Mesenchymal stem cell (in vitro differentiated cells and primary cell): ENCODE measurements at regions not wholly inside any gene's neighbourhood (a gene's known extent, or its start where the extent isn't known, plus 50 kb on each side); places are given as distances from the start of the nearest gene placed in this dataset.

Experiments used
- DNase-seq: peaks from one replicate; pipeline ENCODE4 v3.0.0-alpha.2; 2013
- H2AFZ ChIP-seq: one replicate; pipeline ENCODE4 v1.6.1; 2013; ENCODE audit warnings: low read depth, mild to moderate bottlenecking, control low read depth, inconsistent platforms, low read length, moderate library complexity
- H2AK5ac ChIP-seq: 2 replicates; pipeline ENCODE4 v1.6.1; 2013; ENCODE audit warnings: low read length, moderate library complexity, mild to moderate bottlenecking, inconsistent platforms; ENCODE audit not compliant: severe bottlenecking
- H2BK120ac ChIP-seq: one replicate; pipeline ENCODE4 v1.6.1; 2013; ENCODE audit warnings: low read depth, mild to moderate bottlenecking, inconsistent platforms, low read length, moderate library complexity
- H2BK12ac ChIP-seq, 2 experiments: one replicate each; pipeline ENCODE4 v1.6.1; 2013; ENCODE audit warnings: inconsistent platforms in 2 of 2, low read length in 2 of 2, mild to moderate bottlenecking in 2 of 2, moderate library complexity in 2 of 2, control low read depth in 1 of 2
- H2BK15ac ChIP-seq: one replicate; pipeline ENCODE4 v1.6.1; 2013; ENCODE audit warnings: mild to moderate bottlenecking, low read depth, inconsistent platforms; ENCODE audit not compliant: poor library complexity, severe bottlenecking
- H2BK5ac ChIP-seq: 2 replicates; pipeline ENCODE4 v1.6.1; 2013; ENCODE audit warnings: low read depth, mild to moderate bottlenecking, low read length, control low read depth, inconsistent platforms; ENCODE audit not compliant: poor library complexity, severe bottlenecking
- H3K14ac ChIP-seq, 2 experiments: one replicate each; pipeline ENCODE4 v1.6.1; 2013; ENCODE audit warnings: inconsistent platforms in 2 of 2, low read length in 2 of 2, control low read depth in 1 of 2, mild to moderate bottlenecking in 1 of 2, moderate library complexity in 1 of 2
- H3K18ac ChIP-seq, 2 experiments: one replicate each; pipeline ENCODE4 v1.6.1; 2013; ENCODE audit warnings: inconsistent platforms in 2 of 2, low read length in 2 of 2, control low read depth in 1 of 2, low read depth in 1 of 2, mild to moderate bottlenecking in 1 of 2
- H3K23ac ChIP-seq, 2 experiments: one replicate each; pipeline ENCODE4 v1.6.1; 2013; ENCODE audit warnings: inconsistent platforms in 2 of 2, low read length in 2 of 2, mild to moderate bottlenecking in 2 of 2, moderate library complexity in 2 of 2, control low read depth in 1 of 2
- H3K27ac ChIP-seq: 2 replicates; pipeline ENCODE4 v1.5.1; 2013; ENCODE audit warnings: mild to moderate bottlenecking, moderate library complexity, low read length, control low read depth, inconsistent platforms; ENCODE audit not compliant: poor library complexity, severe bottlenecking
- H3K27me3 ChIP-seq, 2 experiments: 2 replicates each; pipeline versions ENCODE4 v1.6.1 to v1.7.0; 2013; ENCODE audit warnings: low read length in 2 of 2, mild to moderate bottlenecking in 2 of 2, moderate library complexity in 2 of 2, control low read depth in 1 of 2, inconsistent platforms in 1 of 2; ENCODE audit not compliant: control insufficient read depth in 1 of 2, insufficient read depth in 1 of 2
- H3K36me3 ChIP-seq, 2 experiments: 2 replicates each; pipeline versions ENCODE4 v1.6.1 to v1.7.0; 2013; ENCODE audit warnings: low read length in 2 of 2, control low read depth in 1 of 2, inconsistent platforms in 1 of 2, low read depth in 1 of 2, mild to moderate bottlenecking in 1 of 2; ENCODE audit not compliant: insufficient read depth in 2 of 2, control insufficient read depth in 1 of 2
- H3K4ac ChIP-seq, 2 experiments: one replicate each; pipeline ENCODE4 v1.6.1; 2013; ENCODE audit warnings: inconsistent platforms in 2 of 2, low read length in 2 of 2, mild to moderate bottlenecking in 2 of 2, moderate library complexity in 2 of 2, control low read depth in 1 of 2, low read depth in 1 of 2
- H3K4me1 ChIP-seq: 2 replicates; pipeline ENCODE4 v1.6.1; 2013; ENCODE audit warnings: low read depth, low read length, control low read depth; ENCODE audit not compliant: control insufficient read depth, insufficient read depth
- H3K4me2 ChIP-seq: 2 replicates; pipeline ENCODE4 v1.6.1; 2013; ENCODE audit warnings: low read length, mild to moderate bottlenecking, inconsistent platforms; ENCODE audit not compliant: poor library complexity, severe bottlenecking
- H3K4me3 ChIP-seq, 2 experiments: 2 replicates each; pipeline versions ENCODE4 v1.5.1 to v1.7.0; 2013; ENCODE audit warnings: low read length in 2 of 2, mild to moderate bottlenecking in 2 of 2, control low read depth in 1 of 2, low read depth in 1 of 2; ENCODE audit not compliant: insufficient read depth in 1 of 2
- H3K79me1 ChIP-seq: replicated peaks from 2 replicates; pipeline ENCODE4 v1.6.1; 2013; ENCODE audit warnings: mild to moderate bottlenecking, control low read depth, low read length, inconsistent platforms; ENCODE audit not compliant: poor library complexity, severe bottlenecking
- H3K9ac ChIP-seq: 2 replicates; pipeline ENCODE4 v1.7.0; 2013; ENCODE audit warnings: mild to moderate bottlenecking, low read length, moderate library complexity
- H3K9me3 ChIP-seq: 2 replicates; pipeline ENCODE4 v1.7.0; 2013; ENCODE audit warnings: mild to moderate bottlenecking, low read length; ENCODE audit not compliant: control insufficient read depth
- H4K8ac ChIP-seq: one replicate; pipeline ENCODE4 v1.6.1; 2013; ENCODE audit warnings: inconsistent platforms, mild to moderate bottlenecking, low read length, moderate library complexity
- H4K91ac ChIP-seq: one replicate; pipeline ENCODE4 v1.6.1; 2013; ENCODE audit warnings: mild to moderate bottlenecking, low read length, inconsistent platforms
- WGBS: methylation state at CpG from one replicate; pipeline ENCODE4 v1.1.7; 2013; ENCODE audit warnings: mixed read lengths; 5-methylcytosine and 5-hydroxymethylcytosine counted together

GRCh38 chr4:64594723-64595122, 185.5 kb upstream of the TECRL start:
- Histone ChIP-seq H2AFZ (no peak overlapping the region), H3K79me1 (no peaks in the 10 kb centered on the region), H3K18ac (no peak overlapping the region), H3K27ac (no peak overlapping the region), H2BK5ac (no peak overlapping the region), H3K27me3 (no peaks in the 10 kb centered on the region), H2AK5ac (no peak overlapping the region), H3K4me2 (no peak overlapping the region), H3K14ac (no peak overlapping the region), H3K36me3 (no peaks in the 10 kb centered on the region), H3K4ac (no peak overlapping the region), H3K4me3 (no peak overlapping the region), H3K9me3 (no peaks in the 10 kb centered on the region), H4K8ac (no peak overlapping the region), H2BK120ac (no peak overlapping the region), H2BK15ac (no peak overlapping the region), H2BK12ac (no peak overlapping the region), H3K4me1 (no peaks in the 10 kb centered on the region), H4K91ac (no peak overlapping the region), H3K23ac (no peak overlapping the region), H3K9ac (no peak overlapping the region)
- no peak for DNase-seq

GRCh38 chr4:64588507-64588906, 179.3 kb upstream of the TECRL start:
- H3K4me3 ChIP-seq, result no peak overlapping the region
- DNase-seq, result no peak
- no peak overlapping the region for H4K8ac ChIP-seq
- WGBS, result 86% methylated on average over 1 of the region's 5 CpGs
- H3K36me3 ChIP-seq, result no peaks in the 10 kb centered on the region
- no peak overlapping the region for H4K91ac ChIP-seq
- H3K4me1 ChIP-seq, result no peaks in the 10 kb centered on the region
- no peak overlapping the region for H3K9ac ChIP-seq
- H2AK5ac ChIP-seq, result no peak overlapping the region
- H2BK5ac ChIP-seq, result no peak overlapping the region
- no peak overlapping the region for H3K27ac ChIP-seq
- no peak overlapping the region for H3K14ac ChIP-seq
- H3K23ac ChIP-seq, result no peak overlapping the region
- no peak overlapping the region for H2BK12ac ChIP-seq
- no peaks in the 10 kb centered on the region for H3K9me3 ChIP-seq
- H3K27me3 ChIP-seq, result no peaks in the 10 kb centered on the region
- H3K4ac ChIP-seq, result no peak overlapping the region
- H2BK15ac ChIP-seq, result no peak overlapping the region
- no peak overlapping the region for H3K4me2 ChIP-seq
- no peak overlapping the region for H2AFZ ChIP-seq
- H2BK120ac ChIP-seq, result no peak overlapping the region
- H3K18ac ChIP-seq, result no peak overlapping the region
- H3K79me1 ChIP-seq, result no peaks in the 10 kb centered on the region

GRCh38 chr4:64584981-64585557, 175.8 kb upstream of the TECRL start:
- no peaks in the 10 kb centered on the region for H3K4me1 ChIP-seq
- no peaks in the 10 kb centered on the region for H3K27me3 ChIP-seq
- H3K4me2 ChIP-seq, result no peak overlapping the region
- no peaks in the 10 kb centered on the region for H3K9me3 ChIP-seq
- no peak overlapping the region for H2BK15ac ChIP-seq
- WGBS, result no CpG with 5 or more reads among the region's 6 CpGs
- H2AK5ac ChIP-seq, result no peak overlapping the region
- H2BK12ac ChIP-seq, result no peak overlapping the region
- no peak overlapping the region for H3K4me3 ChIP-seq
- no peak overlapping the region for H3K9ac ChIP-seq
- H4K91ac ChIP-seq, result no peak overlapping the region
- H2BK120ac ChIP-seq, result no peak overlapping the region
- no peak overlapping the region for H3K4ac ChIP-seq
- H4K8ac ChIP-seq, result no peak overlapping the region
- no peak overlapping the region for H3K23ac ChIP-seq
- no peak overlapping the region for H3K27ac ChIP-seq
- H3K18ac ChIP-seq, result no peak overlapping the region
- no peaks in the 10 kb centered on the region for H3K36me3 ChIP-seq
- H2BK5ac ChIP-seq, result no peak overlapping the region
- no peak overlapping the region for H2AFZ ChIP-seq
- H3K79me1 ChIP-seq, result no peaks in the 10 kb centered on the region
- DNase-seq, result peak; percentile 47
- no peak overlapping the region for H3K14ac ChIP-seq

GRCh38 chr4:64584125-64584524, 174.9 kb upstream of the TECRL start:
- Histone ChIP-seq H3K9me3 (no peaks in the 10 kb centered on the region), H3K14ac (no peak overlapping the region), H3K23ac (no peak overlapping the region), H3K18ac (no peak overlapping the region), H3K4me3 (no peak overlapping the region), H2BK12ac (no peak overlapping the region), H2AFZ (no peak overlapping the region), H3K36me3 (no peaks in the 10 kb centered on the region), H3K9ac (no peak overlapping the region), H3K27ac (no peak overlapping the region), H3K4ac (no peak overlapping the region), H3K27me3 (no peaks in the 10 kb centered on the region), H4K8ac (no peak overlapping the region), H3K4me1 (no peaks in the 10 kb centered on the region), H2AK5ac (no peak overlapping the region), H2BK5ac (no peak overlapping the region), H4K91ac (no peak overlapping the region), H2BK15ac (no peak overlapping the region), H3K79me1 (no peaks in the 10 kb centered on the region), H3K4me2 (no peak overlapping the region), H2BK120ac (no peak overlapping the region)
- no peak for DNase-seq
- 76% methylated on average over 1 of the region's 4 CpGs for WGBS
